Thyroid gland (tissue), 4 donors: ENCODE measurements at regions not wholly inside any gene's neighbourhood (a gene's known extent, or its start where the extent isn't known, plus 50 kb on each side); places are given as distances from the start of the nearest gene placed in this dataset.

Experiments used
- CTCF ChIP-seq, 6 experiments: fragments of 200-600 bp in 3 of 6; fragments of 450-650 bp in 3 of 6; sonication (generic) in 3 of 6; IDR thresholded peaks; one replicate each; pipeline ENCODE4 v1.5.1; 2016 to 2019; ENCODE audit warnings: antibody characterized with exemption in 6 of 6, mild to moderate bottlenecking in 2 of 6, inconsistent platforms in 1 of 6, moderate library complexity in 1 of 6
- POLR2A ChIP-seq, 2 donors: fragments of 450-650 bp; IDR thresholded peaks; one replicate each; pipeline ENCODE4 v1.6.1; 2017; ENCODE audit warnings: antibody characterized with exemption in 2 of 2, mild to moderate bottlenecking in 2 of 2, moderate library complexity in 1 of 2

- no peak for TF ChIP-seq CTCF (IDR thresholded peaks at IDR 0.05)
- no peak for TF ChIP-seq POLR2A (IDR thresholded peaks at IDR 0.05)
Observed at GRCh38 chr5:17106521-17106920, 110.9 kb upstream of the BASP1 start.
